DMS 273 (cell line): ENCODE measurements at regions not wholly inside any gene's neighbourhood (a gene's known extent, or its start where the extent isn't known, plus 50 kb on each side); places are given as distances from the start of the nearest gene placed in this dataset.

ENCODE experiments used
- DNase-seq: peaks from one replicate; lab custom pipeline; 2025; ENCODE audit not compliant: unreplicated experiment; lab: John Stamatoyannopoulos, UW

- DNase-seq, result no peak
Measured at GRCh38 chr10:4067931-4068561, 283.0 kb upstream of the KLF6 start.

GRCh38 chr10:4067531-4067930 lies 282.5 kb upstream of the KLF6 start:
- no peak for DNase-seq

- no peak for DNase-seq
Measured at GRCh38 chr10:4066581-4067390, 281.8 kb upstream of the KLF6 start.

- DNase-seq, result no peak
Measured at GRCh38 chr10:4064489-4064888, 279.5 kb upstream of the KLF6 start.

GRCh38 chr10:4063717-4064116 lies 278.7 kb upstream of the KLF6 start:
- DNase-seq, result no peak

- DNase-seq, result no peak
Measured at GRCh38 chr10:4062751-4063150, 277.7 kb upstream of the KLF6 start.

- no peak for DNase-seq
Measured at GRCh38 chr10:4062072-4062471, 277.1 kb upstream of the KLF6 start.

GRCh38 chr10:4061441-4061951 lies 276.5 kb upstream of the KLF6 start:
- DNase-seq, result no peak

GRCh38 chr10:4059471-4060138 lies 274.6 kb upstream of the KLF6 start:
- DNase-seq, result no peak

GRCh38 chr10:4058514-4059029 lies 273.6 kb upstream of the KLF6 start:
- no peak for DNase-seq

- no peak for DNase-seq
Measured at GRCh38 chr10:4057725-4058513, 272.9 kb upstream of the KLF6 start.

- no peak for DNase-seq
Measured at GRCh38 chr10:4057021-4057420, 272.0 kb upstream of the KLF6 start.

GRCh38 chr10:4054656-4055435 lies 269.8 kb upstream of the KLF6 start:
- no peak for DNase-seq

- no peak for DNase-seq
Measured at GRCh38 chr10:4053940-4054339, 268.9 kb upstream of the KLF6 start.

- no peak for DNase-seq
Measured at GRCh38 chr10:4051641-4052151, 266.7 kb upstream of the KLF6 start.

- DNase-seq, result no peak
Measured at GRCh38 chr10:4051011-4051640, 266.1 kb upstream of the KLF6 start.

GRCh38 chr10:4050061-4050460 lies 265.1 kb upstream of the KLF6 start:
- DNase-seq, result no peak

GRCh38 chr10:4049348-4049747 lies 264.3 kb upstream of the KLF6 start:
- no peak for DNase-seq

- no peak for DNase-seq
Measured at GRCh38 chr10:4048236-4048864, 263.3 kb upstream of the KLF6 start.
